Gastrocnemius medialis (tissue), 4 donors: ENCODE measurements at regions not wholly inside any gene's neighbourhood (a gene's known extent, or its start where the extent isn't known, plus 50 kb on each side); places are given as distances from the start of the nearest gene placed in this dataset.

Experiments
- POLR2A ChIP-seq, 2 donors: fragments of 450-650 bp; IDR thresholded peaks; one replicate each; pipeline ENCODE4 v1.6.1; 2017; ENCODE audit warnings: antibody characterized with exemption in 2 of 2, mild to moderate bottlenecking in 2 of 2, moderate library complexity in 2 of 2
- TF ChIP-seq, protein P1 (sequence below), 5 experiments: fragments of 450-650 bp in 3 of 5; fragments of 200-600 bp in 2 of 5; sonication (generic) in 2 of 5; IDR thresholded peaks in 4 of 5; conservative IDR thresholded peaks in 1 of 5; 1 replicate in 4 of 5; 2 replicates in 1 of 5; pipeline ENCODE4 v1.5.1; 2016 to 2019; ENCODE audit warnings: antibody characterized with exemption in 5 of 5, mild to moderate bottlenecking in 3 of 5, moderate library complexity in 3 of 5

DNA sequence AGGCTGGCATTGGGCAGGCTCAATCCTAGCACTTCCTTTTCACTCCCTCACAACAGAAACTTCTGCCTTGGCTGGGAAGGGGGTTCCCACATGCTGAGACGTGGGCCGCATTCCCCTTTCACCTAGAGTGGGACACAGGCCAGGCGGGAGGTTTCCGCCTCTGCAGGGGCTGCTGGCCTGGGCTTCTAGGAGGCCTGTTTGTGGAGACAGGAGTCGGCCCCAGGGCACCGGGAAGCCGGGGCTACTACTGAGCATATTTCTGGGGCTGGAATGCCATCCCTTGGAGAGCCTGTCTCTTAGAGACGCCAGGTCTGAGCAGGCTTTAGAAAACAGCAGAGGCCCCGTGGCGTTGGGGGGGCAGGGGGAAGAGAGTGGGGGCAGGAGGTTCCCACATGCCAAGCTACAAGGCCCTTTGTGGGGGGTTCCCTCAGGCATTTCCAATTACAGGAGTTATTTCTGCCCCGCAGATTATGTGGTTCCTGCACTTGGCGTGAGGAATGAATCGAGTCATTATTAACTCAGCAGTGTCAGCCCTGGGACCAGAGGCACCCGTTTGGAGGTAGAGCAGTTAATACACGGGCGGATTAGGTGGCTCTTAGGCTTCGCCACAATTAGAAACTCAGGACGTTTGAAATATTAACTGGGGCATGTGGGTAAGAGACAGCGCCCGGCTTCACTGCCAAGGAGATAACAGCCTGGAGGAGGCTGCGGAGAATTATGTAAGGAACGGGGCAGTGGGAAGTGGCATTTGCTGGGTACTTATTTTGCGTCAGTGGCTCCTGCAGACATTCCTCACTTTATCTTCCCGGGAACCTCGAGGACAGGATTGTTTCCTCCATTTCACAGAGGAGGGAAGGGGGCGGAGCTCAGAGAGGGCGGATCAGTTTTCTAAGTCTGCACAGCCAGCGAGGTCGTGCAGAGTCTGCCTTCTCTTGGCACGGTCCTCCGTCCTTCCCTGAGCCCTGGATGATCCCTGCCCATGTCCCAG is 162.5 kb downstream of the MAF start:
- TF ChIP-seq, protein P1, sequence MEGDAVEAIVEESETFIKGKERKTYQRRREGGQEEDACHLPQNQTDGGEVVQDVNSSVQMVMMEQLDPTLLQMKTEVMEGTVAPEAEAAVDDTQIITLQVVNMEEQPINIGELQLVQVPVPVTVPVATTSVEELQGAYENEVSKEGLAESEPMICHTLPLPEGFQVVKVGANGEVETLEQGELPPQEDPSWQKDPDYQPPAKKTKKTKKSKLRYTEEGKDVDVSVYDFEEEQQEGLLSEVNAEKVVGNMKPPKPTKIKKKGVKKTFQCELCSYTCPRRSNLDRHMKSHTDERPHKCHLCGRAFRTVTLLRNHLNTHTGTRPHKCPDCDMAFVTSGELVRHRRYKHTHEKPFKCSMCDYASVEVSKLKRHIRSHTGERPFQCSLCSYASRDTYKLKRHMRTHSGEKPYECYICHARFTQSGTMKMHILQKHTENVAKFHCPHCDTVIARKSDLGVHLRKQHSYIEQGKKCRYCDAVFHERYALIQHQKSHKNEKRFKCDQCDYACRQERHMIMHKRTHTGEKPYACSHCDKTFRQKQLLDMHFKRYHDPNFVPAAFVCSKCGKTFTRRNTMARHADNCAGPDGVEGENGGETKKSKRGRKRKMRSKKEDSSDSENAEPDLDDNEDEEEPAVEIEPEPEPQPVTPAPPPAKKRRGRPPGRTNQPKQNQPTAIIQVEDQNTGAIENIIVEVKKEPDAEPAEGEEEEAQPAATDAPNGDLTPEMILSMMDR (IDR thresholded peaks at IDR 0.05 in 4 of 5, conservative IDR thresholded peaks at IDR 0.05 in 1 of 5), result no peak
- TF ChIP-seq POLR2A (IDR thresholded peaks at IDR 0.05), result no peak
